G401.6 (cell line): ENCODE measurements at regions not wholly inside any gene's neighbourhood (a gene's known extent, or its start where the extent isn't known, plus 50 kb on each side); places are given as distances from the start of the nearest gene placed in this dataset.
A peak's percentile ranks its signal among the peaks of the same experiment; 100 is the strongest.
"Not testable (repeated sequence)": the region's sequence is repeated elsewhere in the genome, so short reads cannot be mapped to it uniquely, and the experiment has no call there.

Experiments used
- FAIRE-seq: peaks from 2 replicates; lab custom pipeline; 2012; peaks lifted over from hg19 to GRCh38; lab: Jason Lieb, UNC

- not testable (repeated sequence) for FAIRE-seq
These were observed 207.0 kb downstream of the FAM72C start for GRCh38 chr1:143764831-143765230.

GRCh38 chr1:143760366-143760765 lies 211.4 kb downstream of the FAM72C start:
- not testable (repeated sequence) for FAIRE-seq

- not testable (repeated sequence) for FAIRE-seq
These were observed 215.8 kb downstream of the FAM72C start for GRCh38 chr1:143755961-143756360.

- no peak for FAIRE-seq
These were observed 222.9 kb downstream of the FAM72C start for GRCh38 chr1:143748906-143749305.

- FAIRE-seq = no peak
These were observed 235.2 kb downstream of the FAM72C start for GRCh38 chr1:143736562-143736961.

GRCh38 chr1:143735764-143736461 lies 235.9 kb downstream of the FAM72C start:
- FAIRE-seq = peak; percentile 66

GRCh38 chr1:143734261-143734660 lies 237.5 kb downstream of the FAM72C start:
- not testable (repeated sequence) for FAIRE-seq

GRCh38 chr1:143730890-143731289 lies 240.9 kb downstream of the FAM72C start:
- not testable (repeated sequence) for FAIRE-seq

- peak; percentile 92 for FAIRE-seq
These were observed 242.2 kb downstream of the FAM72C start for GRCh38 chr1:143729449-143730111.

- FAIRE-seq = peak; percentile 97
These were observed 242.9 kb downstream of the FAM72C start for GRCh38 chr1:143728802-143729448.

GRCh38 chr1:143727263-143727662 lies 244.5 kb downstream of the FAM72C start:
- no peak for FAIRE-seq

GRCh38 chr1:143721024-143721373 lies 250.8 kb downstream of the FAM72C start:
- no peak for FAIRE-seq

- no peak for FAIRE-seq
These were observed 251.4 kb downstream of the FAM72C start for GRCh38 chr1:143720087-143721023.

GRCh38 chr1:143718524-143718923 lies 253.3 kb downstream of the FAM72C start:
- FAIRE-seq = no peak

- no peak for FAIRE-seq
These were observed 253.8 kb downstream of the FAM72C start for GRCh38 chr1:143718021-143718420.

GRCh38 chr1:143717434-143717833 lies 254.4 kb downstream of the FAM72C start:
- no peak for FAIRE-seq

- FAIRE-seq = not testable (repeated sequence)
These were observed 256.9 kb downstream of the FAM72C start for GRCh38 chr1:143714913-143715312.

- FAIRE-seq = peak; percentile 49
These were observed 262.1 kb downstream of the FAM72C start for GRCh38 chr1:143709606-143710259.

- FAIRE-seq = not testable (repeated sequence)
These were observed 269.0 kb downstream of the FAM72C start for GRCh38 chr1:143702739-143703138.

- FAIRE-seq = peak; percentile 91
These were observed 272.1 kb downstream of the FAM72C start for GRCh38 chr1:143699731-143700130.

GRCh38 chr1:143699115-143699514 lies 272.7 kb downstream of the FAM72C start:
- no peak for FAIRE-seq

GRCh38 chr1:143698016-143698415 lies 273.8 kb downstream of the FAM72C start:
- no peak for FAIRE-seq
